ENCODE measurements at regions not wholly inside any gene's neighbourhood (a gene's known extent, or its start where the extent isn't known, plus 50 kb on each side); places are given as distances from the start of the nearest gene placed in this dataset.

DNA sequence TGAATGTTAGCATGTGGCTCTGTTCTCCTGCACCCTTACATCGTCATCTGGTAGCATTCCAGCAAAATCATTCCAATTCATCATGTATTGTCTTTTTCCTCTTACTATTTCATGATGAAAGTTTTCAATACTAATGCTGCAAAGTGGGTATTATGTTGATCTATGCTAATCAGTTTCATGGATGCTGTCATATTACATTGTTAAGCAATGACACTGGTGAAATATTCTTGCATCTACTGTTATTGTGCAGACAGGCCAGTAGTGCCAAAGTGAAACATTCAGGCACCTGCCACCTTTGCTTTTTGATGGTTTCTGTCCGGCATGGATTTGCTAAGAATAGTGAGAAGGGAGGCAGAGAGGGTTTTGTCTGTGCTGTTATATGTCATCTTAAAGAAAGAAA lies 76.1 kb upstream of the SMIM21 start:
- TF ChIP-seq, protein P1, sequence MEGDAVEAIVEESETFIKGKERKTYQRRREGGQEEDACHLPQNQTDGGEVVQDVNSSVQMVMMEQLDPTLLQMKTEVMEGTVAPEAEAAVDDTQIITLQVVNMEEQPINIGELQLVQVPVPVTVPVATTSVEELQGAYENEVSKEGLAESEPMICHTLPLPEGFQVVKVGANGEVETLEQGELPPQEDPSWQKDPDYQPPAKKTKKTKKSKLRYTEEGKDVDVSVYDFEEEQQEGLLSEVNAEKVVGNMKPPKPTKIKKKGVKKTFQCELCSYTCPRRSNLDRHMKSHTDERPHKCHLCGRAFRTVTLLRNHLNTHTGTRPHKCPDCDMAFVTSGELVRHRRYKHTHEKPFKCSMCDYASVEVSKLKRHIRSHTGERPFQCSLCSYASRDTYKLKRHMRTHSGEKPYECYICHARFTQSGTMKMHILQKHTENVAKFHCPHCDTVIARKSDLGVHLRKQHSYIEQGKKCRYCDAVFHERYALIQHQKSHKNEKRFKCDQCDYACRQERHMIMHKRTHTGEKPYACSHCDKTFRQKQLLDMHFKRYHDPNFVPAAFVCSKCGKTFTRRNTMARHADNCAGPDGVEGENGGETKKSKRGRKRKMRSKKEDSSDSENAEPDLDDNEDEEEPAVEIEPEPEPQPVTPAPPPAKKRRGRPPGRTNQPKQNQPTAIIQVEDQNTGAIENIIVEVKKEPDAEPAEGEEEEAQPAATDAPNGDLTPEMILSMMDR (IDR thresholded peaks at IDR 0.05) = no peak

DNA sequence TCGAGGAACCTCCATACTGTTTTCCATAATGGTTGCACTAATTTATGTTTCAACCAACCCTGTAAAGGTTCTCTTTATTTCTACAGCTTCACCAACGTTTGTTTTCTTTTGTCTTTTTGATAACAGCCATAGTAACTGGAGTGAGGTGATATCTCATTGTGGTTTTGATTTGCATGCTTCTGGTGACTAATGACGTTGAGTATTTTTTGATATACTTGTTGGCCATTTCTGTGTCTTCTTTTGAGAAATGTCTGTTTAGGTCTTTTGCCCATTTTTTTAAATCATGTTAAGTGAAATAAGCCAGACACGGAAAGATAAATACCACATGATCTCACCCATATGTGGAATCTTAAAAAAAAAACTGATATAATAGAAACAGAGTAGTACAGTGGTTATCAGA lies 74.8 kb upstream of the SMIM21 start:
- TF ChIP-seq, protein P1 (IDR thresholded peaks at IDR 0.05) = no peak

DNA sequence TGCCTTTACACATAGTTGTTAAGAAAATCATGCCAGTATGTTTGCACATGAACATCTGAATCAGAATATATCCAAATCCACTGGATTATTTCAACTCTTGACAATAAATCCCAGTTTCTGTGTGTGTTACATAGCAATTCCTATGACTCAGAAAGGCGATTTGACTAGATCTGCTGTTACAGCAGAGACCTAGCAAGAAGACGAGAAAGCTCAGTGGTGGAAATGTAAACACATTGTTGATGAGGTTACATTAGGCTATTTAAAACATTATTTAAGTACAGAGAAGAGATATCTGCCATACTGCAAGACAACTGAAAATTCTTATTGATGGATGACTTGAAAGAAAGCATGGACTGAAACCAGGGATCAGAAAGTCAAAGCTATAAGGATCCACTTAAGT lies 73.0 kb upstream of the SMIM21 start:
- TF ChIP-seq, protein P1 (IDR thresholded peaks at IDR 0.05) = no peak

DNA sequence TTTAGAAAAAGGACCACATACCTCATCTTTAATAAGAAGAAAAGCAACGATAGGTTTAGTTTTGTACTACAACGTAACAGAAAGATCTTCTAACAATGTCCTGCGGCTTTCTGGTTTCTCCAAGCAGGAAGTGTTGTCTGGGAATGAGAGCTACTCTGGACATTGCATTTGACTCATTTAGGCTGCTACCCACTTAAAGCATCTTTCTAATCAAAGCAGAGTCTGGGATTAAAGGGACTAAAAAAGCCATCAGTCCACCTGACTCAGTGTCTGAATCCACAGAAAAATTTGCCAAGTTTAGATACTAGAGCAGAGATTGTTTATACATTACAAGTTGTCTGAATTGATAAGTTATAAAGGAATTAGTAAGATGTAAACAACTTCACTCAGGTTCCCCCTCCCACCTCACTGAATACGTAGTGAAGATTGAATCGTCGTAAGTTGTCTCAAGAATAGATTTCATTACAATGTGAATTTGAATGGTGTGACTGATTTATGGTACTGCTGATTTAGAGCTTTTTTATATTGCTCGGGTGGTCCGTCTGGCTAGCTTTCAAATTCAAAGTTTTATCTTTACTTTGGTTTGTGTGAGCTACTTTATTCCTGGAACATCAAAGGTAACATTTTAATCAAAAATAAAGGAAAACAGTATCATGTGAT lies 70.2 kb upstream of the SMIM21 start:
- TF ChIP-seq, protein P1 (IDR thresholded peaks at IDR 0.05) = no peak

DNA sequence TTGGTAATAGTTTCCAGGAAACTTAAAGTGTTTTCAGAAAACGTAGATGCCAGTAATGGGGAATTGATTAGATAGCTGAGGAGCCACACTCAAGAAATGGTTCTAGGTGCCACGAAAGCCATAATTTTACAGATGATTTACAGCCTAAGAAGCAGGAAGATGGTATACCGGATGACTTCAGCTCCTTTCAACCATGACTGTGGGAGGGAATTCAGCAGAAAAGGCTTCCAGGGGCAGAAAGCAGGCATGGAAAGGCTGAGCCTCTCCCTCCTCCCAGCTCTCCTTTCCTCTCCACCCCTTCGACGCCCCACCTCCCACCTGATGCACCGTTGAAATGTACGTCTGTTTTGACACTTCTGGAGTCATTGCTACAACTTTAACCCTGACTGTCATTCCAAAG lies 68.6 kb upstream of the SMIM21 start:
- TF ChIP-seq, protein P1 (IDR thresholded peaks at IDR 0.05) = no peak

DNA sequence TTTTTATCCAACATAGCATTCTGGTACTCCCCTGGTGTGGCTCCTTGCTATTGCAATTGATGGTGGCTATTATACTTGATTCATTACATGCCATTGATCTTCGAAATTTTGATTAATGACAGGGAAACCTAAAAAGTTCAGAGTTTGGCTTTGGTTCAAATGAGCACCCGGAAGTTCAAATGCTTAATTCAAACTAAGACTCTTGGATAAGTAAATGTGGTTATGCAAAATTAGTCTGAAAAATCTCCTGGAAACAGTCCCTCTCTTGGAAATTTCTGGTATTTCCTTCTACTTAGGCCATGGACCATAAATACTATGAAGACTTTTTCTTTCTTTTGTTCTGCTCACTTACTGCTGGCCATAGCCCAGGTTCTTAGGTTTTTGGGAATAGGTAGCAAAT lies 65.3 kb upstream of the SMIM21 start:
- TF ChIP-seq, protein P1 (IDR thresholded peaks at IDR 0.05) = no peak

DNA sequence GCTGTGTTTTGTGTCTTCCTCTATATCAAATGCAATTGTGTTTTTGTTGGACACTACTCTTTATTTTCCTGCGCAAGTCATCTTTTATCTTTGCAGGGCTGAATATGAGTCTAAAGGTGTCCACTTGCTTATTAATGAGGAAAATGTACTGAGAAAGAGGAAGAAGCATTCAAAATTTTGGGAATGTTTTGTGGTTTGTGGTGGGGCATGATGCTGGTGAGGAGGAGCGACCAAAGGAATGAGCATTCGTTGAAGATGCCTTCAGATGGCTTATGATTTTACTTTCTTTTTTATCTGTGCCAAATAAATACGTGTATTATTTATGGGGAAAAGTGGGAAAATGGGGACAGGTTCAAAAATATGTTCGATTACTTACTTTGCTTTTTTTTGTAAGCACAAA lies 63.9 kb upstream of the SMIM21 start:
- TF ChIP-seq, protein P1 (IDR thresholded peaks at IDR 0.05) = no peak

All from LNCAP (cell line).